ENCODE measurements at regions not wholly inside any gene's neighbourhood (a gene's known extent, or its start where the extent isn't known, plus 50 kb on each side); places are given as distances from the start of the nearest gene placed in this dataset.

DNA sequence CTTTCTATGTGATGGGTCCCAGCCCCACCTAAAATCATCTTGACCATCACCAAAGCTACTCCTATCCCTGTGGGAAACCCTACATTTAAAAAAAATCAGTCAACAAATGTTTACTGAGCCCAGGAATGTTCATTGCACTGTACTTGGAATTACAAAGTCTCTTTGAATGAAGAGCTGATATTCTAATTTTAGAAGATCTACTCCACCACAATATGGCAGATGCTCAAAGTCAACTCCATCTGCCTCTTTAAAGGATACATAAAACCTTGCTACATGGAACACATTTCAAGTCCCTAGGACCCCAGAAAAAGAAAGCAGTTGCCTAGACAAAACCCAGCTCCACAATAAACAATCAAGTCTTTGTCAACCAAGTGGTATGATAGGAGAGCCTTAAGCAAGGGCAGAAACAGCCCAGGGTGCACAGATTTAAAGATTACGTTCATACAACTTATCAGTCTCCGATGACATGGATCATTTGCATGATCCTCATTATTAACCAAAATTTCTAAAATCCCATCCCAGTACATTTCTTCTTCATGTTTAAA, 234.3 kb upstream of the ACVR2A start:
- Histone ChIP-seq H3K4me3 (no peak overlapping the region), H3K27ac (no peak overlapping the region), H3K36me3 (no peaks in the 10 kb centered on the region), H3K9me3 (no peaks in the 10 kb centered on the region), H3K27me3 (no peaks in the 10 kb centered on the region), H3K4me1 (peaks cover 0 to 4% (median 0%) of the 10 kb centered on the region in 4 donors)
- no peak for DNase-seq
- TF ChIP-seq, protein P1, sequence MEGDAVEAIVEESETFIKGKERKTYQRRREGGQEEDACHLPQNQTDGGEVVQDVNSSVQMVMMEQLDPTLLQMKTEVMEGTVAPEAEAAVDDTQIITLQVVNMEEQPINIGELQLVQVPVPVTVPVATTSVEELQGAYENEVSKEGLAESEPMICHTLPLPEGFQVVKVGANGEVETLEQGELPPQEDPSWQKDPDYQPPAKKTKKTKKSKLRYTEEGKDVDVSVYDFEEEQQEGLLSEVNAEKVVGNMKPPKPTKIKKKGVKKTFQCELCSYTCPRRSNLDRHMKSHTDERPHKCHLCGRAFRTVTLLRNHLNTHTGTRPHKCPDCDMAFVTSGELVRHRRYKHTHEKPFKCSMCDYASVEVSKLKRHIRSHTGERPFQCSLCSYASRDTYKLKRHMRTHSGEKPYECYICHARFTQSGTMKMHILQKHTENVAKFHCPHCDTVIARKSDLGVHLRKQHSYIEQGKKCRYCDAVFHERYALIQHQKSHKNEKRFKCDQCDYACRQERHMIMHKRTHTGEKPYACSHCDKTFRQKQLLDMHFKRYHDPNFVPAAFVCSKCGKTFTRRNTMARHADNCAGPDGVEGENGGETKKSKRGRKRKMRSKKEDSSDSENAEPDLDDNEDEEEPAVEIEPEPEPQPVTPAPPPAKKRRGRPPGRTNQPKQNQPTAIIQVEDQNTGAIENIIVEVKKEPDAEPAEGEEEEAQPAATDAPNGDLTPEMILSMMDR (IDR thresholded peaks at IDR 0.05), result no peak
- TF ChIP-seq POLR2A (IDR thresholded peaks at IDR 0.05), result no peak

DNA sequence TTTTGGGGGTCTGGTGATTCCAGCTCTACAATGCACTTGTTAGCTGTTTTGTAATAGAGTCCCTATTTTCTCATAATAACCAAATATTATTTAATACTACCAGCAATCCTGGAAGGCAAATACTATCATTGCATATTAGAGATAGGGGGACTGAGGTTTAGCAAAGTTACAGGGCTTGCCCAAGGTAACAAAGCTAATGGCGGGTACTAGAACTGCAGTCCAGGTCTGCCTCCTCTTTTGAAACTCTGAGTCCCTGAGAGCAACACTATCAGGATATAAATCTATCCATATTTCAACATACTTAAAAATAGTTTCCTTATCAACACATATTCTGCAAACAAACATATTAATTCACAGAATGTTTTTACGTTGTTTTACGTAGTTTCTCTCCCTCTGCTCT, 235.5 kb upstream of the ACVR2A start:
- Histone ChIP-seq H3K27ac (no peak overlapping the region), H3K4me1 (peaks cover 0 to 4% (median 0%) of the 10 kb centered on the region in 4 donors), H3K9me3 (no peaks in the 10 kb centered on the region), H3K36me3 (no peaks in the 10 kb centered on the region), H3K27me3 (no peaks in the 10 kb centered on the region), H3K4me3 (no peak overlapping the region)
- TF ChIP-seq, protein P1 (IDR thresholded peaks at IDR 0.05), result no peak
- no peak for TF ChIP-seq POLR2A (IDR thresholded peaks at IDR 0.05)
- no peak for DNase-seq

DNA sequence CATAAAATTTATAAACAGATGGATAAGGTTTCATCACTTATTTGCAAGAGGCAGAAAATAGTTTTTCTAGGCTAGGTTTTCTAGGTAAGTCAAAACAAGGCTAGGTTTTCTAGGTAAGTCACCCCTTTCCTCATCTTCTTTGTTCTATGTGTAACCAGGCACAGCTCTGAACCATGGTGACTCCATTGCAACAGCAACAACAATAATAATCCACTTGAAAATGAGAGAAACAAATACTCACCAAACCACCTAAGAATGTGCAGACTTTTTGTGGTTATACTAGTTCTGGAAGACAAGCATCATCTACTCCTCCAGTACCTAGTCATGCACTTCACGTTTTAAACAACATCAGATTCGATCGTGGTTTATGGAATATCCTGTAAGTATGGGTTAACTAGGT, 237.4 kb upstream of the ACVR2A start:
- Histone ChIP-seq H3K4me1 (no peaks in the 10 kb centered on the region), H3K4me3 (no peak overlapping the region), H3K9me3 (no peaks in the 10 kb centered on the region), H3K36me3 (no peaks in the 10 kb centered on the region), H3K27ac (no peak overlapping the region), H3K27me3 (no peaks in the 10 kb centered on the region)
- DNase-seq, result no peak
- TF ChIP-seq, protein P1 (IDR thresholded peaks at IDR 0.05), result no peak
- no peak for TF ChIP-seq POLR2A (IDR thresholded peaks at IDR 0.05)

DNA sequence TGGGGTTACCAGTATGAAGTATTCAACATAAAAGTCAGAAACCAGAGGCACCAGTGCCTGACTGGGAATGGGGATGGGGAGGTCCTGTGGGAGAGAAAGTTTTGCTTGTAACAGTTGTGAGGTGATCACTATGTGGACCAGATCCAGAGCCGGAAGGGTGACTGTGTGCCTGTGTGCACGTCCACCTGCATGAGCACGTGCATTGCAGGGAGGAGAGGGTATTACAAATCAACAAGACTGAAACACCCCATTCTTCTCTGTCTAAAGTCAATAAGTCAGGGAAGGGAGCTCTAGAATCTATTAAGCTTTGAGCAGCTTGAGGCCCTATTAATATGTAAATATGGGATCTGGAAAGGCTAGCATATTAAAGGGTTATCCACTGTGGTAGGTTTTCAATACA, 241.0 kb upstream of the ACVR2A start:
- Histone ChIP-seq H3K36me3 (no peaks in the 10 kb centered on the region), H3K9me3 (no peaks in the 10 kb centered on the region), H3K4me1 (no peaks in the 10 kb centered on the region), H3K27ac (no peak overlapping the region), H3K4me3 (no peak overlapping the region), H3K27me3 (no peaks in the 10 kb centered on the region)
- no peak for TF ChIP-seq POLR2A (IDR thresholded peaks at IDR 0.05)
- TF ChIP-seq, protein P1 (IDR thresholded peaks at IDR 0.05), result no peak
- DNase-seq, result no peak

DNA sequence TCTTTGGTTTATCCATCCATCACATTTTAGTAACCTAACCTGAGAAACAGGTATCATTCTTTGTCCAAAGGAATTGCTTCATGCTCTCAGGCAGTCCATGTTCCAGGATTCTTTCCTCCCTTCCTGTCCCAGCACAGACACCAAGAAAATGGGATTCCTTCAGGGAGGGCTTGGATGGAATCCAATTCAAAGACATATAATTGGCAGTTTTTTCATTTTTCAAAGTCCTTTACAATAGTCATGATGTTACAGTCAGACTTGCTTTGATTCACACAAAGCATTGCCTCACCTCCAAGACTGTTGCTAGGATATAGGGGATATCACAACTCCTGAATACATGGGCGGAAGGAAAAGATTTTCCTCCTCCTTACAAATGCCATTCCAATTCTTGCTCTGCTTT, 241.4 kb upstream of the ACVR2A start:
- Histone ChIP-seq H3K9me3 (no peaks in the 10 kb centered on the region), H3K36me3 (no peaks in the 10 kb centered on the region), H3K4me1 (no peaks in the 10 kb centered on the region), H3K27me3 (no peaks in the 10 kb centered on the region), H3K4me3 (no peak overlapping the region), H3K27ac (no peak overlapping the region)
- DNase-seq, result no peak
- no peak for TF ChIP-seq POLR2A (IDR thresholded peaks at IDR 0.05)
- TF ChIP-seq, protein P1 (IDR thresholded peaks at IDR 0.05), result no peak

DNA sequence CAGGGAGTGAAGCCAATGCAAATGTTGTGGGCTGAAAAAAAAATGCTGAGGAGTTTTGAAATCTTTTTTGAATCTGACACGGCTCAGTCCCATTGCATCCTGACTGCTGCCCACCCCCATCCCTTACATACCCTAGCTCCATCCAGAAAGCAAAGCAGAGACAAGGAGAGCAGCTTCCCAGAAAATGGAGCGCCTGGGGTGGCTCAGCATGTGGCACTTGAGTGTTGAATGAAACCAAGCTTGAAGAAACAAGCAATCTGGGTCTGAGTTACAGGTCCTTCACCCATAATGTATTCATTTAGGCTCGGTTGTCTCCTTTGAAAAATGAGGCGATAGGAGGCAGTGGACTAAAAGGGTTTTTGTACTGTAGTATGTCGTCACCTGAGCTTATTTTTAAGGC, 244.2 kb upstream of the ACVR2A start:
- DNase-seq, result no peak
- TF ChIP-seq POLR2A (IDR thresholded peaks at IDR 0.05), result no peak
- TF ChIP-seq, protein P1 (IDR thresholded peaks at IDR 0.05), result no peak
- no peak overlapping the region for H3K27ac ChIP-seq
- H3K4me3 ChIP-seq, result no peak overlapping the region
- no peaks in the 10 kb centered on the region for H3K27me3 ChIP-seq
- no peaks in the 10 kb centered on the region for H3K9me3 ChIP-seq
- H3K36me3 ChIP-seq, result no peaks in the 10 kb centered on the region
- H3K4me1 ChIP-seq, result peaks cover 0 to 2% (median 0%) of the 10 kb centered on the region in 4 donors

Data from Peyer's patch (tissue), 4 donors.